GM12878 (cell line): ENCODE measurements at regions not wholly inside any gene's neighbourhood (a gene's known extent, or its start where the extent isn't known, plus 50 kb on each side); places are given as distances from the start of the nearest gene placed in this dataset.

Experiments
- ATAC-seq: fragments of 200-7000 bp; cut with Tn5 transposase; 3 replicates; pipeline ENCODE4 v1.9.1; 2020; ENCODE audit warnings: mild to moderate bottlenecking, moderate library complexity
- BruUV-seq: library from RNA; stranded (reverse); fragments of 400-500 nt; replicated peaks from 2 replicates; lab custom pipeline; 2021; lab: Mats Ljungman, UMichigan
- CTCF ChIA-PET: fragments of 300-600 bp; sonication (Branson Sonifier 250); formaldehyde crosslinking; extraction: SDS; loops from one replicate; lab custom pipeline; 2021; ENCODE audit warnings: inconsistent platforms; lab: Yijun Ruan, JAX
- POLR2A ChIA-PET: fragments of 350-600 bp; formaldehyde crosslinking; extraction: SDS; loops from one replicate; lab custom pipeline; 2021; ENCODE audit warnings: inconsistent platforms; lab: Charles Lee
- RAD21 ChIA-PET: fragments of 300-600 bp; sonication (Branson Sonifier 250); formaldehyde crosslinking; loops from one replicate; lab custom pipeline; 2023; ENCODE audit warnings: antibody characterized with exemption; ENCODE audit not compliant: unreplicated experiment; lab: Charles Lee
- SMC1A ChIA-PET: fragments of 300-600 bp; sonication (Branson Sonifier 250); formaldehyde crosslinking; loops from one replicate; lab custom pipeline; 2023; ENCODE audit not compliant: unreplicated experiment, uncharacterized antibody; lab: Charles Lee
- DNase-seq: peaks from one replicate; pipeline ENCODE4 v3.0.0-alpha.2; 2011; ENCODE audit warnings: low read depth, low spot score
- FAIRE-seq: peaks from 3 replicates; lab custom pipeline; 2011; peaks lifted over from hg19 to GRCh38; lab: Jason Lieb, UNC
- H2AFZ ChIP-seq: 2 replicates; pipeline ENCODE4 v1.6.0; 2011; ENCODE audit warnings: low read depth, low read length, control low read depth; ENCODE audit not compliant: control insufficient read depth
- H3K27ac ChIP-seq: 2 replicates; pipeline ENCODE4 v1.5.1; 2011; ENCODE audit warnings: control low read depth; ENCODE audit not compliant: control insufficient read depth, insufficient read depth
- H3K27me3 ChIP-seq, 2 experiments: replicated peaks in 1 of 2; 2 replicates each; pipeline versions ENCODE4 v1.6.0 to v1.6.1; 2011; ENCODE audit warnings: low read length in 1 of 2; ENCODE audit not compliant: control insufficient read depth in 2 of 2, insufficient read depth in 2 of 2
- H3K36me3 ChIP-seq, 2 experiments: 2 replicates each; pipeline ENCODE4 v1.5.1; 2011; ENCODE audit warnings: low read length in 1 of 2; ENCODE audit not compliant: control insufficient read depth in 2 of 2, insufficient read depth in 2 of 2
- H3K4me1 ChIP-seq: 2 replicates; pipeline ENCODE4 v1.6.1; 2011; ENCODE audit warnings: mild to moderate bottlenecking, low read length, moderate library complexity, mixed read lengths; ENCODE audit not compliant: control insufficient read depth, insufficient read depth
- H3K4me2 ChIP-seq: 2 replicates; pipeline ENCODE4 v1.6.0; 2011; ENCODE audit warnings: control low read depth; ENCODE audit not compliant: control insufficient read depth, insufficient read depth
- H3K4me3 ChIP-seq: fragments of 200-600 bp; sonication (generic); 2 replicates; pipeline ENCODE4 v1.5.1; 2016
- H3K79me2 ChIP-seq: 2 replicates; pipeline ENCODE4 v1.6.0; 2011; ENCODE audit warnings: low read length; ENCODE audit not compliant: control insufficient read depth, insufficient read depth
- H3K9ac ChIP-seq: 2 replicates; pipeline ENCODE4 v1.8.0; 2011; ENCODE audit warnings: low read length, control low read depth, mixed read lengths; ENCODE audit not compliant: control insufficient read depth, insufficient read depth
- H3K9me3 ChIP-seq: replicated peaks from 3 replicates; pipeline ENCODE4 v1.5.1; 2011; ENCODE audit warnings: mild to moderate bottlenecking, low read length; ENCODE audit not compliant: control insufficient read depth, insufficient read depth
- H4K20me1 ChIP-seq: 2 replicates; pipeline ENCODE4 v1.6.0; 2011; ENCODE audit not compliant: control insufficient read depth, insufficient read depth
- CBFB ChIP-seq: IDR thresholded peaks from 2 replicates; pipeline ENCODE4 v1.6.1; 2016; ENCODE audit warnings: antibody characterized with exemption, low read depth
- EZH2 ChIP-seq: IDR thresholded peaks from 2 replicates; pipeline ENCODE4 v1.6.1; 2012; ENCODE audit warnings: low read depth, mild to moderate bottlenecking, control low read depth, inconsistent platforms, low read length, borderline replicate concordance; ENCODE audit not compliant: control insufficient read depth
- FOXM1 ChIP-seq: IDR thresholded peaks from 2 replicates; pipeline ENCODE4 v1.6.1; 2012; ENCODE audit warnings: low read depth, mild to moderate bottlenecking, inconsistent platforms, low read length, moderate library complexity
- HDGF ChIP-seq: fragments of 450-650 bp; IDR thresholded peaks from 2 replicates; pipeline ENCODE4 v1.6.1; 2016; ENCODE audit warnings: antibody characterized with exemption
- HSF1 ChIP-seq: fragments of 150-350 bp; IDR thresholded peaks from 2 replicates; pipeline ENCODE4 v1.6.1; 2014; ENCODE audit warnings: mild to moderate bottlenecking, low read depth, low read length
- IKZF2 ChIP-seq, 2 experiments: fragments of 450-650 bp; IDR thresholded peaks; 2 replicates each; pipeline ENCODE4 v1.6.1; 2017; ENCODE audit warnings: mild to moderate bottlenecking in 2 of 2, moderate library complexity in 2 of 2
- MYB ChIP-seq: fragments of 150-350 bp; IDR thresholded peaks from 2 replicates; pipeline ENCODE4 v1.6.1; 2014; ENCODE audit warnings: mild to moderate bottlenecking, low read depth, low read length, borderline replicate concordance
- NFXL1 ChIP-seq: fragments of 450-650 bp; IDR thresholded peaks from 2 replicates; pipeline ENCODE4 v1.6.1; 2017; ENCODE audit warnings: antibody characterized with exemption, mild to moderate bottlenecking, borderline replicate concordance
- NFYB ChIP-seq: IDR thresholded peaks from 2 replicates; pipeline ENCODE4 v1.6.1; 2011; ENCODE audit warnings: low read depth, mild to moderate bottlenecking, low read length, improper control_type of control experiment, moderate library complexity; ENCODE audit not compliant: insufficient read depth
- SMARCA5 ChIP-seq: fragments of 450-650 bp; IDR thresholded peaks from 2 replicates; pipeline ENCODE4 v1.6.1; 2017; ENCODE audit warnings: mild to moderate bottlenecking
- SREBF1 ChIP-seq: IDR thresholded peaks from 2 replicates; pipeline ENCODE4 v1.6.1; 2012; ENCODE audit warnings: mild to moderate bottlenecking, low read length
- SREBF2 ChIP-seq: IDR thresholded peaks from 2 replicates; pipeline ENCODE4 v1.6.1; 2012; ENCODE audit warnings: mild to moderate bottlenecking, low read length
- TCF3 ChIP-seq: IDR thresholded peaks from 2 replicates; pipeline ENCODE4 v1.6.1; 2012; ENCODE audit warnings: low read depth, mild to moderate bottlenecking, low read length, borderline replicate concordance; ENCODE audit not compliant: insufficient read depth
- YBX1 ChIP-seq: fragments of 450-650 bp; IDR thresholded peaks from 2 replicates; pipeline ENCODE4 v1.6.1; 2016; ENCODE audit warnings: antibody characterized with exemption
- ZNF384 ChIP-seq: IDR thresholded peaks from 2 replicates; pipeline ENCODE4 v1.6.1; 2012; ENCODE audit warnings: low read depth, mild to moderate bottlenecking, low read length, improper control_type of control experiment, borderline replicate concordance
- ZNF592 ChIP-seq: fragments of 450-650 bp; IDR thresholded peaks from 2 replicates; pipeline ENCODE4 v1.6.1; 2017; ENCODE audit warnings: mild to moderate bottlenecking, moderate library complexity
- ZZZ3 ChIP-seq: IDR thresholded peaks from 2 replicates; pipeline ENCODE4 v1.6.1; 2011; ENCODE audit warnings: low read depth; ENCODE audit not compliant: control insufficient read depth, insufficient read length
- WGBS: methylation state at CpG from one replicate; pipeline ENCODE4 v1.1.6; 2016; ENCODE audit warnings: low lambda C conversion rate; ENCODE audit not compliant: insufficient replicate concordance, insufficient coverage; ENCODE audit errors: missing lambda C conversion rate; 5-methylcytosine and 5-hydroxymethylcytosine counted together
- in situ Hi-C: fragments of 300-500 bp; cut with MboI; formaldehyde crosslinking; loops from 9 replicates; pipeline ENCODE4 v1.14.3; 2018; ENCODE audit warnings: mixed read lengths
- intact Hi-C: fragments of 100-400 bp; cut with micrococcal nuclease; formaldehyde crosslinking; loops from one replicate; pipeline ENCODE4 v1.14.2; 2022; ENCODE audit not compliant: unreplicated experiment

- peak overlapping the region; percentile 63 for H2AFZ ChIP-seq
- peaks cover 62% of the 10 kb centered on the region for H3K4me1 ChIP-seq
- intact Hi-C loops, result loop anchor here (2.0 to 5.0 kb wide), 3 partner anchors 65 to 246 kb away; partner anchors contain the start of genes KATNAL1 and USPL1
- ChIA-PET CTCF (interaction anchor here (0.6 to 2.9 kb wide), 16 partner anchors 14 to 257 kb away, joined by 3 to 25 read pairs (median 3); partner anchors contain the start of genes HMGB1 and KATNAL1), RAD21 (interaction anchor here (0.9 to 6.6 kb wide), 19 partner anchors 15 to 368 kb away, joined by 3 to 105 read pairs (median 4); partner anchors contain the start of gene HMGB1), POLR2A (interaction anchor here (0.8 to 6.6 kb wide), 10 partner anchors 15 to 366 kb away, joined by 3 to 76 read pairs (median 3); partner anchors contain the start of gene UBE2L5), SMC1A (interaction anchor here (0.7 to 9.0 kb wide), 27 partner anchors 11 to 425 kb away, joined by 3 to 143 read pairs (median 4); partner anchors contain the start of gene KATNAL1)
- peak overlapping the region; percentile 12; the same call in 1 of the 2 replicates for H3K4me3 ChIP-seq
- in situ Hi-C loops, result no loop called here
- H3K9ac ChIP-seq, result peak overlapping the region; percentile 47; the same call in 1 of the 2 replicates
- H3K27ac ChIP-seq, result peak overlapping the region; percentile 73
- FAIRE-seq, result peak; percentile 72
- H3K36me3 ChIP-seq, result peaks cover 0 to 3% of the 10 kb centered on the region in 2 experiments; a peak in 1 of 4 replicates
- no TSS peak for BruUV-seq
- peak; percentile 74 for ATAC-seq
- peak overlapping the region; percentile 94 for H3K4me2 ChIP-seq
- peaks cover 2% of the 10 kb centered on the region; the same call in 1 of the 2 replicates for H3K79me2 ChIP-seq
- no peaks in the 10 kb centered on the region for H3K9me3 ChIP-seq
- H4K20me1 ChIP-seq, result no peaks in the 10 kb centered on the region
- 2% methylated on average over 14 of the region's 14 CpGs for WGBS
- peak; percentile 96 for DNase-seq
- no peaks in the 10 kb centered on the region for H3K27me3 ChIP-seq
- no peak for TF ChIP-seq HDGF
- no peak for TF ChIP-seq SREBF1
- TF ChIP-seq ZNF384, result 0 out of 2 replicates have a peak, but pooled peaks have one; percentile 17
- peak; percentile 77; the same call in 1 of the 2 replicates for TF ChIP-seq ZNF592
- peak; percentile 99 for TF ChIP-seq IKZF2 (IDR thresholded peaks at IDR 0.05)
- TF ChIP-seq SREBF2, result no peak
- TF ChIP-seq SMARCA5, result no peak
- TF ChIP-seq YBX1, result 0 out of 2 replicates have a peak, but pooled peaks have one; percentile 73
- TF ChIP-seq ZZZ3, result no peak
- no peak for TF ChIP-seq HSF1
- TF ChIP-seq NFYB, result peak; percentile 62; the same call in 1 of the 2 replicates
- TF ChIP-seq NFXL1, result no peak
- peak; percentile 95 for TF ChIP-seq MYB
- peak; percentile 41; the same call in 1 of the 2 replicates for TF ChIP-seq TCF3
- no peak for TF ChIP-seq EZH2
- TF ChIP-seq FOXM1, result peak; percentile 77
- TF ChIP-seq CBFB, result peak; percentile 79
These were observed 50.5 kb upstream of the UBE2L5 start for GRCh38 chr13:30371649-30372265.
